ENCODE measurements at regions not wholly inside any gene's neighbourhood (a gene's known extent, or its start where the extent isn't known, plus 50 kb on each side); places are given as distances from the start of the nearest gene placed in this dataset.

DNA sequence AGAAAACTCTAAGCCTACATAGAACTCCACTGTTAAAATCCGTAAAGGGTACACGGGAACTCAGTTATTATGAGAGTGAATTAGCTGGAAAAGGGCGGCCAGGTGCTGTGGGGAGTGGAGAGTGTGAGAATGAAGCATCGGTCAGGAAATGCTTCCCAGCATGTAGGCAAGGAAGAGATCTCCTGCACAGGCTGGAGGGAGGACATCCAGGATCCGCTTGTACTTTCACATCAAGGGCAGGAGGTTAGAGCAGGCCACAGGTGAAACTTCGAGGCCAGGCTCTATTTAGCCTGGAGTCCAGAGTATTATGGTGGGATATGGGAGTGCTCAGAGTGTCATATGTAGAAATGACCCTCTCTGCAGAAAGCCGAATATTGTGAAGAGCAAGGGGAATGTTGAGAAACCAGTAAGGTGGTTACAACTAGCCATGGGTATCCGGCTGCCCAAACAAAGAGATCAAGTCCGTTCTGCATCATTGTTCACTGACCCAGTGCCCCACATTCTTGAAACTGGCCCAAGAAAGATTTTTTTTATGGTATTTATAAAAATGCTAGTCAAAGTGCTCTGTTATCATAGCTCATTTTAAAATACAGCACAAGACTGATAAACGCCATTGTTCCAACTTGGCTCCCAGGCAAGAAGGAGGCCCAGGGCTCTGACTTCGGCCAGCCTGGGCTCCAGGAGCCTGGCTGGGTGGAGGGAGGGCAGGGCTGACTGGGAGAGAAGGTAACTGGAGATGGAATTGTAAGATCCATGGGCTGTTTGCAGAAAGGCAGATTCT is 79.4 kb upstream of the HIF1A start:
- TF ChIP-seq, protein P1, sequence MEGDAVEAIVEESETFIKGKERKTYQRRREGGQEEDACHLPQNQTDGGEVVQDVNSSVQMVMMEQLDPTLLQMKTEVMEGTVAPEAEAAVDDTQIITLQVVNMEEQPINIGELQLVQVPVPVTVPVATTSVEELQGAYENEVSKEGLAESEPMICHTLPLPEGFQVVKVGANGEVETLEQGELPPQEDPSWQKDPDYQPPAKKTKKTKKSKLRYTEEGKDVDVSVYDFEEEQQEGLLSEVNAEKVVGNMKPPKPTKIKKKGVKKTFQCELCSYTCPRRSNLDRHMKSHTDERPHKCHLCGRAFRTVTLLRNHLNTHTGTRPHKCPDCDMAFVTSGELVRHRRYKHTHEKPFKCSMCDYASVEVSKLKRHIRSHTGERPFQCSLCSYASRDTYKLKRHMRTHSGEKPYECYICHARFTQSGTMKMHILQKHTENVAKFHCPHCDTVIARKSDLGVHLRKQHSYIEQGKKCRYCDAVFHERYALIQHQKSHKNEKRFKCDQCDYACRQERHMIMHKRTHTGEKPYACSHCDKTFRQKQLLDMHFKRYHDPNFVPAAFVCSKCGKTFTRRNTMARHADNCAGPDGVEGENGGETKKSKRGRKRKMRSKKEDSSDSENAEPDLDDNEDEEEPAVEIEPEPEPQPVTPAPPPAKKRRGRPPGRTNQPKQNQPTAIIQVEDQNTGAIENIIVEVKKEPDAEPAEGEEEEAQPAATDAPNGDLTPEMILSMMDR (IDR thresholded peaks at IDR 0.05; ENCODE audit: low read depth, low read length), result no peak
- no peak for TF ChIP-seq EZH2phosphoT487 (IDR thresholded peaks at IDR 0.05; ENCODE audit: low read depth)
